Calu3 (cell line): ENCODE measurements at regions not wholly inside any gene's neighbourhood (a gene's known extent, or its start where the extent isn't known, plus 50 kb on each side); places are given as distances from the start of the nearest gene placed in this dataset.

Experiments
- BruUV-seq: library from RNA; stranded (reverse); fragments of 400-500 nt; replicated peaks from 2 replicates; lab custom pipeline; 2021; lab: Mats Ljungman, UMichigan
- CTCF ChIA-PET: fragments of 300-600 bp; sonication (Branson Sonifier 250); formaldehyde crosslinking; loops from one replicate; lab custom pipeline; 2022; ENCODE audit warnings: antibody characterized with exemption; lab: Charles Lee
- DNase-seq: peaks from one replicate; pipeline ENCODE4 v3.0.0; 2022
- H3K27ac Mint-ChIP-seq: one replicate; pipeline ENCODE4 v1.8.0; 2022; ENCODE audit warnings: mixed read lengths; ENCODE audit not compliant: unreplicated experiment
- H3K27me3 Mint-ChIP-seq: one replicate; pipeline ENCODE4 v1.8.0; 2022; ENCODE audit warnings: mixed read lengths; ENCODE audit not compliant: unreplicated experiment
- H3K36me3 Mint-ChIP-seq: one replicate; pipeline ENCODE4 v1.8.0; 2022; ENCODE audit warnings: mild to moderate bottlenecking, moderate library complexity, mixed read lengths; ENCODE audit not compliant: insufficient read depth, unreplicated experiment
- H3K4me1 Mint-ChIP-seq: one replicate; pipeline ENCODE4 v1.8.0; 2022; ENCODE audit warnings: mild to moderate bottlenecking, low read depth, mixed read lengths; ENCODE audit not compliant: unreplicated experiment
- H3K4me3 Mint-ChIP-seq: one replicate; pipeline ENCODE4 v1.8.0; 2022; ENCODE audit warnings: mild to moderate bottlenecking, low read depth, moderate library complexity, mixed read lengths; ENCODE audit not compliant: unreplicated experiment
- H3K9me3 Mint-ChIP-seq: one replicate; pipeline ENCODE4 v1.8.0; 2022; ENCODE audit warnings: low read depth, mixed read lengths; ENCODE audit not compliant: unreplicated experiment
- CTCF ChIP-seq: fragments of 200-600 bp; IDR thresholded peaks from one replicate; pipeline ENCODE4 v1.8.0; 2022; ENCODE audit warnings: antibody characterized with exemption; ENCODE audit not compliant: unreplicated experiment
- intact Hi-C: fragments of 100-400 bp; cut with micrococcal nuclease; formaldehyde crosslinking; loops from one replicate; pipeline ENCODE4 v1.10.0; 2022; ENCODE audit not compliant: unreplicated experiment

- no peak overlapping the region for H3K27ac Mint-ChIP-seq
- no peak overlapping the region for H3K4me3 Mint-ChIP-seq
- intact Hi-C loops = no loop called here
- TF ChIP-seq CTCF = no peak
- peaks cover 13% of the 10 kb centered on the region for H3K4me1 Mint-ChIP-seq
- H3K27me3 Mint-ChIP-seq = peaks cover 2% of the 10 kb centered on the region
- DNase-seq = no peak
- no peaks in the 10 kb centered on the region for H3K36me3 Mint-ChIP-seq
- no peaks in the 10 kb centered on the region for H3K9me3 Mint-ChIP-seq
- CTCF ChIA-PET = no interaction called here
- BruUV-seq = no TSS peak
These were observed 132.1 kb downstream of the PLCE1 start for GRCh38 chr10:94125856-94126255.

GRCh38 chr10:94129393-94130130 is 135.8 kb downstream of the PLCE1 start:
- CTCF ChIA-PET = no interaction called here
- H3K27me3 Mint-ChIP-seq = peaks cover 13% of the 10 kb centered on the region
- H3K27ac Mint-ChIP-seq = no peak overlapping the region
- no peak overlapping the region for H3K4me3 Mint-ChIP-seq
- TF ChIP-seq CTCF = no peak
- no peak for DNase-seq
- BruUV-seq = no TSS peak
- no peaks in the 10 kb centered on the region for H3K9me3 Mint-ChIP-seq
- H3K36me3 Mint-ChIP-seq = no peaks in the 10 kb centered on the region
- intact Hi-C loops = no loop called here
- no peaks in the 10 kb centered on the region for H3K4me1 Mint-ChIP-seq

GRCh38 chr10:94131885-94132284 is 138.2 kb downstream of the PLCE1 start:
- no TSS peak for BruUV-seq
- H3K27ac Mint-ChIP-seq = no peak overlapping the region
- no peaks in the 10 kb centered on the region for H3K4me1 Mint-ChIP-seq
- intact Hi-C loops = no loop called here
- H3K27me3 Mint-ChIP-seq = peaks cover 13% of the 10 kb centered on the region
- no peak for TF ChIP-seq CTCF
- H3K36me3 Mint-ChIP-seq = no peaks in the 10 kb centered on the region
- DNase-seq = no peak
- H3K4me3 Mint-ChIP-seq = no peak overlapping the region
- CTCF ChIA-PET = no interaction called here
- H3K9me3 Mint-ChIP-seq = no peaks in the 10 kb centered on the region

GRCh38 chr10:94133239-94133638 is 139.5 kb downstream of the PLCE1 start:
- Mint-ChIP-seq H3K27ac (no peak overlapping the region), H3K4me3 (no peak overlapping the region), H3K27me3 (peaks cover 13% of the 10 kb centered on the region), H3K9me3 (no peaks in the 10 kb centered on the region), H3K36me3 (no peaks in the 10 kb centered on the region), H3K4me1 (no peaks in the 10 kb centered on the region)
- no TSS peak for BruUV-seq
- TF ChIP-seq CTCF = no peak
- intact Hi-C loops = no loop called here
- CTCF ChIA-PET = no interaction called here
- peak; percentile 6 for DNase-seq
